K562 (cell line): ENCODE measurements at regions not wholly inside any gene's neighbourhood (a gene's known extent, or its start where the extent isn't known, plus 50 kb on each side); places are given as distances from the start of the nearest gene placed in this dataset.

ENCODE experiments used
- ATAC-seq: fragments of 200-7000 bp; cut with Tn5 transposase; 3 replicates; pipeline ENCODE4 v1.9.1; 2020; ENCODE audit warnings: moderate library complexity
- BruUV-seq: library from RNA; stranded (reverse); fragments of 400-500 nt; replicated peaks from 2 replicates; lab custom pipeline; 2021; lab: Mats Ljungman, UMichigan
- CTCF ChIA-PET: fragments of 300-600 bp; formaldehyde crosslinking; extraction: SDS; loops from one replicate; lab custom pipeline; 2021; ENCODE audit warnings: low intra/inter-chr PET ratio; lab: Yijun Ruan, JAX
- POLR2A ChIA-PET: fragments of 300-600, 350-650 bp; sonication (Branson Sonifier 250); formaldehyde crosslinking; extraction: SDS; loops from one replicate; lab custom pipeline; 2021; ENCODE audit warnings: antibody characterized with exemption, inconsistent platforms; lab: Yijun Ruan, JAX
- DNase-seq, 4 experiments: peaks; one replicate each; pipeline versions ENCODE4 v3.0.0 to v3.0.0-alpha.2; 2011 to 2018; ENCODE audit warnings: low spot score in 3 of 4, mixed read lengths in 3 of 4; ENCODE audit errors: extremely low read depth in 1 of 4
- FAIRE-seq: peaks from 2 replicates; lab custom pipeline; 2011; peaks lifted over from hg19 to GRCh38; lab: Jason Lieb, UNC
- H2AFZ ChIP-seq: 2 replicates; pipeline ENCODE4 v1.6.0; 2011; ENCODE audit warnings: low read depth, low read length, control low read depth, inconsistent platforms
- H3K27ac ChIP-seq: fragments of 200-600 bp; 3 replicates; pipeline ENCODE4 v1.8.0; 2011; ENCODE audit warnings: low read depth, mild to moderate bottlenecking, control low read depth, inconsistent platforms, low read length, moderate library complexity, mixed read lengths; ENCODE audit errors: extremely low read depth
- H3K27me3 ChIP-seq, 2 experiments: fragments of 300-600 bp in 1 of 2; 2 replicates in 1 of 2; 3 replicates in 1 of 2; pipeline versions ENCODE4 v1.6.0 to v1.8.0; 2011; ENCODE audit warnings: inconsistent platforms in 2 of 2, low read length in 2 of 2, mild to moderate bottlenecking in 1 of 2, mixed read lengths in 1 of 2, moderate library complexity in 1 of 2; ENCODE audit not compliant: control insufficient read depth in 2 of 2, insufficient read depth in 2 of 2
- H3K36me3 ChIP-seq: fragments of 300-600 bp; 3 replicates; pipeline ENCODE4 v1.8.0; 2011; ENCODE audit warnings: mild to moderate bottlenecking, low read length, inconsistent platforms; ENCODE audit not compliant: control insufficient read depth, insufficient read depth
- H3K4me1 ChIP-seq, 2 experiments: fragments of 200-600 bp in 1 of 2; replicated peaks in 1 of 2; 2 replicates in 1 of 2; 3 replicates in 1 of 2; pipeline versions ENCODE4 v1.5.1 to v1.8.0; 2011; ENCODE audit warnings: inconsistent platforms in 2 of 2, low read length in 2 of 2, mild to moderate bottlenecking in 1 of 2, mixed read lengths in 1 of 2, moderate library complexity in 1 of 2; ENCODE audit not compliant: control insufficient read depth in 2 of 2, insufficient read depth in 2 of 2
- H3K4me2 ChIP-seq: 2 replicates; pipeline ENCODE4 v1.6.1; 2011; ENCODE audit warnings: low read length, control low read depth, inconsistent platforms, mixed read lengths; ENCODE audit not compliant: insufficient read depth
- H3K4me3 ChIP-seq: fragments of 200-600 bp; sonication (generic), shearing (Covaris generic); 2 replicates; pipeline ENCODE4 v1.5.1; 2016; ENCODE audit warnings: control low read depth, inconsistent platforms
- H3K79me2 ChIP-seq: fragments of 200-600 bp; 3 replicates; pipeline ENCODE4 v1.8.0; 2011; ENCODE audit warnings: low read length, inconsistent platforms; ENCODE audit not compliant: control insufficient read depth, insufficient read depth
- H3K9ac ChIP-seq, 2 experiments: 2 replicates each; pipeline versions ENCODE4 v1.6.0 to v1.6.1; 2011; ENCODE audit warnings: low read depth in 2 of 2, low read length in 2 of 2, control low read depth in 1 of 2, inconsistent platforms in 1 of 2, mild to moderate bottlenecking in 1 of 2, mixed read lengths in 1 of 2; ENCODE audit not compliant: insufficient read depth in 1 of 2
- H3K9me1 ChIP-seq: one replicate; pipeline ENCODE4 v1.6.0; 2011; ENCODE audit warnings: inconsistent platforms, mild to moderate bottlenecking, low read length, moderate library complexity; ENCODE audit not compliant: control insufficient read depth, insufficient read depth
- H3K9me3 ChIP-seq: replicated peaks from 2 replicates; pipeline ENCODE4 v1.5.1; 2011; ENCODE audit warnings: low read depth, low read length, inconsistent platforms; ENCODE audit not compliant: control insufficient read depth, insufficient read depth
- H4K20me1 ChIP-seq: replicated peaks from 2 replicates; pipeline ENCODE4 v1.6.1; 2011; ENCODE audit warnings: low read length, inconsistent platforms, mixed read lengths; ENCODE audit not compliant: control insufficient read depth, insufficient read depth
- CBX5 ChIP-seq: IDR thresholded peaks from 2 replicates; pipeline ENCODE4 v1.6.1; 2014; ENCODE audit warnings: low read depth, borderline replicate concordance
- ETV6 ChIP-seq, 3 experiments: fragments of 150-350 bp in 1 of 3; sonication (generic) in 1 of 3; formaldehyde crosslinking in 1 of 3; IDR thresholded peaks; 2 replicates each; pipeline versions ENCODE4 v1.6.1 to v1.8.0; 2014 to 2022; ENCODE audit warnings: borderline replicate concordance in 2 of 3, low read depth in 2 of 3, antibody characterized with exemption in 1 of 3, low read length in 1 of 3, mild to moderate bottlenecking in 1 of 3, missing genetic modification reagents in 1 of 3
- TRIM28 ChIP-seq: fragments of 450-650 bp; IDR thresholded peaks from 2 replicates; pipeline ENCODE4 v1.6.1; 2017
- ZFP36 ChIP-seq: fragments of 150-350 bp; IDR thresholded peaks from 2 replicates; pipeline ENCODE4 v1.6.1; 2018; ENCODE audit warnings: low read length, low read depth; ENCODE audit not compliant: partially characterized antibody
- WGBS: fragments of 100-300 bp; shearing (Covaris generic); methylation state at CpG from one replicate; pipeline ENCODE4 v1.1.6; 2016; ENCODE audit warnings: low coverage, mixed read lengths; ENCODE audit not compliant: insufficient coverage; ENCODE audit errors: missing lambda C conversion rate; 5-methylcytosine and 5-hydroxymethylcytosine counted together
- in situ Hi-C: fragments of 300-500 bp; cut with MboI; formaldehyde crosslinking; loops from 4 replicates; pipeline ENCODE4 v1.15.0; 2018; ENCODE audit warnings: inconsistent platforms, mixed read lengths
- intact Hi-C: fragments of 100-400 bp; cut with micrococcal nuclease; formaldehyde crosslinking; loops from 2 replicates; pipeline ENCODE4 v1.14.2; 2022
- TF ChIP-seq, protein P1 (sequence below): fragments of 250-450 bp; sonication (Bioruptor Pico); IDR thresholded peaks from 2 replicates; pipeline ENCODE4 v1.4.0; 2020; ENCODE audit warnings: borderline replicate concordance

DNA sequence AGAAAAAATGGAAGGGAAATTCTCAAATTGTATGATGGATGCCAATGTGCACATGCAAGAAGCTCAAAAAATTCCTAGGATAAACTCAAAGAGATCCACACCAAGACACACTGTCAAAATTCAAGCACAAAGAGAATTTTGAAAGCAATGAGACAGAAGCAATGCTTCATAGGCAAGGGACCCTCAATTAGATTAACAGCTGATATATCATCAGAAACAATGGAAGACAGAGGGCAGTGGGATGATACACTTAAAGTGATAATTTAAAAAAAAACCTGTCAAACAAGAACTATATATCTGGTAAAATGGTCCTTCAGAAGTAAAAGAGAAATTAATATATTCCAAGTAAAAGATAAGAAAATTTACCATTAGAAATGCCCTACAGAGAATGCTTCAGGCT, 306.3 kb upstream of the PCDH7 start:
- Histone ChIP-seq H3K4me3 (no peak overlapping the region), H2AFZ (no peak overlapping the region), H3K79me2 (no peaks in the 10 kb centered on the region)
- POLR2A ChIA-PET, result no interaction called here
- CTCF ChIA-PET, result no interaction called here
- peak; percentile 76; the same call in 1 of the 2 replicates for TF ChIP-seq TRIM28
- TF ChIP-seq CBX5, result peak; percentile 40; the same call in 1 of the 2 replicates
- TF ChIP-seq, protein P1, sequence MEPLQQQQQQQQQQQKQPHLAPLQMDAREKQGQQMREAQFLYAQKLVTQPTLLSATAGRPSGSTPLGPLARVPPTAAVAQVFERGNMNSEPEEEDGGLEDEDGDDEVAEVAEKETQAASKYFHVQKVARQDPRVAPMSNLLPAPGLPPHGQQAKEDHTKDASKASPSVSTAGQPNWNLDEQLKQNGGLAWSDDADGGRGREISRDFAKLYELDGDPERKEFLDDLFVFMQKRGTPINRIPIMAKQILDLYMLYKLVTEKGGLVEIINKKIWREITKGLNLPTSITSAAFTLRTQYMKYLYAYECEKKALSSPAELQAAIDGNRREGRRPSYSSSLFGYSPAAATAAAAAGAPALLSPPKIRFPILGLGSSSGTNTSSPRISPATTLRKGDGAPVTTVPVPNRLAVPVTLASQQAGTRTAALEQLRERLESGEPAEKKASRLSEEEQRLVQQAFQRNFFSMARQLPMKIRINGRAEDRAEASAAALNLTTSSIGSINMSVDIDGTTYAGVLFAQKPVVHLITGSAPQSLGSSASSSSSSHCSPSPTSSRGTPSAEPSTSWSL (CRISPR knock-in tag), result no peak
- TF ChIP-seq, all 486 proteins: peak for 2
- FAIRE-seq, result no peak
- no peak overlapping the region for H3K27ac ChIP-seq
- no peaks in the 10 kb centered on the region for H3K9me3 ChIP-seq
- no peaks in the 10 kb centered on the region for H3K36me3 ChIP-seq
- no peak overlapping the region for H3K9ac ChIP-seq
- no peaks in the 10 kb centered on the region for H3K4me1 ChIP-seq
- H3K9me1 ChIP-seq, result no peaks in the 10 kb centered on the region
- DNase-seq, result no peak
- H3K4me2 ChIP-seq, result no peak overlapping the region
- H4K20me1 ChIP-seq, result no peaks in the 10 kb centered on the region
- no peaks in the 10 kb centered on the region for H3K27me3 ChIP-seq
- intact Hi-C loops, result no loop called here
- BruUV-seq, result no TSS peak
- ATAC-seq, result no peak
- in situ Hi-C loops, result no loop called here

DNA sequence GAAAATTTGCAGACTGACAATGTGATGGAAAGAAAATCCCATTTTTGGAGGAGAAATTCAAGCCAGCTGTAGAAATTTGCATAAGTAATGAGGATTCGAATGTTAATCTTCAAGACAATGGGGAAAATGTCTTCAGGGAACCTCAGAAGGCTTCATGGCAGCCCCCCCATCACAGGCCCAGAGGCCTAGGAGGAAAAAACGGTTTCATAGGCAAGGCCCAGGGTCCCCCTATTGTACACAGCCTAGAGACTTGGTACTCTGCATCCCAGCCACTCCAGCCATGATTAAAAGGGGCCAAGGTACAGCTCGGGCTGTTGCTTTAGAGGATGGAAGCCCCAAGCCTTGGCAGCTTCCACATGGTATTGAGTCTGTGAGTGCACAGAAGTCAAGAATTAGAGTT, 303.6 kb upstream of the PCDH7 start:
- POLR2A ChIA-PET, result no interaction called here
- no peak overlapping the region for H3K4me2 ChIP-seq
- no peak for ATAC-seq
- TF ChIP-seq ZFP36, result peak; percentile 68
- TF ChIP-seq ETV6 (IDR thresholded peaks at IDR 0.05; ENCODE audit: borderline replicate concordance in 1 of 2, low read depth in 2 of 2, low read length in 1 of 2), result no peak
- no peak for TF ChIP-seq ETV6 (CRISPR knock-in tag; IDR thresholded peaks at IDR 0.05; ENCODE audit: borderline replicate concordance)
- no peak overlapping the region for H2AFZ ChIP-seq
- WGBS, result 0% methylated on average over 3 of the region's 3 CpGs
- H3K27me3 ChIP-seq, result no peaks in the 10 kb centered on the region
- no peak overlapping the region for H3K4me3 ChIP-seq
- H3K27ac ChIP-seq, result no peak overlapping the region
- intact Hi-C loops, result no loop called here
- CTCF ChIA-PET, result no interaction called here
- no peak for DNase-seq
- H3K4me1 ChIP-seq, result no peaks in the 10 kb centered on the region
- H3K79me2 ChIP-seq, result no peaks in the 10 kb centered on the region
- H3K9ac ChIP-seq, result no peak overlapping the region
- no peaks in the 10 kb centered on the region for H3K9me3 ChIP-seq
- in situ Hi-C loops, result no loop called here
- FAIRE-seq, result no peak
- H3K9me1 ChIP-seq, result no peaks in the 10 kb centered on the region
- H3K36me3 ChIP-seq, result no peaks in the 10 kb centered on the region
- BruUV-seq, result no TSS peak
- H4K20me1 ChIP-seq, result no peaks in the 10 kb centered on the region
